ENCODE measurements at regions not wholly inside any gene's neighbourhood (a gene's known extent, or its start where the extent isn't known, plus 50 kb on each side); places are given as distances from the start of the nearest gene placed in this dataset.

GRCh38 chr10:4070184-4070583 lies 285.2 kb upstream of the KLF6 start:
- no peak for TF ChIP-seq CTCF (conservative IDR thresholded peaks at IDR 0.05; ENCODE audit: low read depth, low read length)
- H3K4me3 ChIP-seq (ENCODE audit: low read depth, low read length), result no peak overlapping the region
- DNase-seq (ENCODE audit: low read depth), result no peak

GRCh38 chr10:4069491-4069890 lies 284.5 kb upstream of the KLF6 start:
- DNase-seq (ENCODE audit: low read depth), result no peak
- TF ChIP-seq CTCF (conservative IDR thresholded peaks at IDR 0.05; ENCODE audit: low read depth, low read length), result no peak
- no peak overlapping the region for H3K4me3 ChIP-seq (ENCODE audit: low read depth, low read length)

- no peak for TF ChIP-seq CTCF (conservative IDR thresholded peaks at IDR 0.05; ENCODE audit: low read depth, low read length)
- DNase-seq (ENCODE audit: low read depth), result no peak
- no peak overlapping the region for H3K4me3 ChIP-seq (ENCODE audit: low read depth, low read length)
Measured at GRCh38 chr10:4068629-4069028, 283.6 kb upstream of the KLF6 start.

GRCh38 chr10:4067931-4068561 lies 283.0 kb upstream of the KLF6 start:
- H3K4me3 ChIP-seq (ENCODE audit: low read depth, low read length), result no peak overlapping the region
- no peak for TF ChIP-seq CTCF (conservative IDR thresholded peaks at IDR 0.05; ENCODE audit: low read depth, low read length)
- DNase-seq (ENCODE audit: low read depth), result no peak

GRCh38 chr10:4067531-4067930 lies 282.5 kb upstream of the KLF6 start:
- DNase-seq (ENCODE audit: low read depth), result no peak
- no peak overlapping the region for H3K4me3 ChIP-seq (ENCODE audit: low read depth, low read length)
- no peak for TF ChIP-seq CTCF (conservative IDR thresholded peaks at IDR 0.05; ENCODE audit: low read depth, low read length)

GRCh38 chr10:4066581-4067390 lies 281.8 kb upstream of the KLF6 start:
- DNase-seq (ENCODE audit: low read depth), result no peak
- no peak overlapping the region for H3K4me3 ChIP-seq (ENCODE audit: low read depth, low read length)
- no peak for TF ChIP-seq CTCF (conservative IDR thresholded peaks at IDR 0.05; ENCODE audit: low read depth, low read length)

GRCh38 chr10:4064489-4064888 lies 279.5 kb upstream of the KLF6 start:
- TF ChIP-seq CTCF (conservative IDR thresholded peaks at IDR 0.05; ENCODE audit: low read depth, low read length), result no peak
- DNase-seq (ENCODE audit: low read depth), result no peak
- H3K4me3 ChIP-seq (ENCODE audit: low read depth, low read length), result no peak overlapping the region
